GM12872 (cell line): ENCODE measurements at regions not wholly inside any gene's neighbourhood (a gene's known extent, or its start where the extent isn't known, plus 50 kb on each side); places are given as distances from the start of the nearest gene placed in this dataset.

Experiments
- TF ChIP-seq, protein P1 (sequence below): IDR thresholded peaks from 3 replicates; pipeline ENCODE4 v1.5.1; 2011; ENCODE audit warnings: low read depth, mild to moderate bottlenecking, low read length, moderate library complexity; ENCODE audit not compliant: insufficient read depth

DNA sequence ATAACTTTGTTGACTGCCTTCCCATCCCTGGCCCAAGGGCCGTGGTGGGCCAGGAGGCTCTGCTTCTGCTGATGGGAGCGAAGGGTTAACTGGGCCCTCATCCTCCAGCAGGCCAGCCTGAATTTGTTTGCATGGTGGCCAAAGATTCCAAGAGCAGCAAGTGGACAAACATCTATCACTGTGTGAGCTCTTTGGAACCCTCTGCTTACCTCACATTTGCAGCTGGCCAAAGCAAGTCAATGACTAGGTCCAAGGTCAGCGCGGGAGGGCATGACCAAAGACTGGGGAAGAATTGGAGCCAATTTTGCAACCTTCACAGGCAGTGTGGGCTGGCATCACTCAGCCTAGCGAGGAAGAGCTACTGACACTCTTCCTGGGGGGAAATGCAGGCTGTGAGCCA is 67.8 kb upstream of the ATP6AP2 start:
- TF ChIP-seq, protein P1, sequence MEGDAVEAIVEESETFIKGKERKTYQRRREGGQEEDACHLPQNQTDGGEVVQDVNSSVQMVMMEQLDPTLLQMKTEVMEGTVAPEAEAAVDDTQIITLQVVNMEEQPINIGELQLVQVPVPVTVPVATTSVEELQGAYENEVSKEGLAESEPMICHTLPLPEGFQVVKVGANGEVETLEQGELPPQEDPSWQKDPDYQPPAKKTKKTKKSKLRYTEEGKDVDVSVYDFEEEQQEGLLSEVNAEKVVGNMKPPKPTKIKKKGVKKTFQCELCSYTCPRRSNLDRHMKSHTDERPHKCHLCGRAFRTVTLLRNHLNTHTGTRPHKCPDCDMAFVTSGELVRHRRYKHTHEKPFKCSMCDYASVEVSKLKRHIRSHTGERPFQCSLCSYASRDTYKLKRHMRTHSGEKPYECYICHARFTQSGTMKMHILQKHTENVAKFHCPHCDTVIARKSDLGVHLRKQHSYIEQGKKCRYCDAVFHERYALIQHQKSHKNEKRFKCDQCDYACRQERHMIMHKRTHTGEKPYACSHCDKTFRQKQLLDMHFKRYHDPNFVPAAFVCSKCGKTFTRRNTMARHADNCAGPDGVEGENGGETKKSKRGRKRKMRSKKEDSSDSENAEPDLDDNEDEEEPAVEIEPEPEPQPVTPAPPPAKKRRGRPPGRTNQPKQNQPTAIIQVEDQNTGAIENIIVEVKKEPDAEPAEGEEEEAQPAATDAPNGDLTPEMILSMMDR: no peak

GRCh38 chrX:40511258-40511657 is 69.5 kb upstream of the ATP6AP2 start:
- TF ChIP-seq, protein P1: no peak

- TF ChIP-seq, protein P1: no peak
Measured at GRCh38 chrX:40508560-40508959, 72.2 kb upstream of the ATP6AP2 start.

GRCh38 chrX:40506201-40506985 is 74.4 kb upstream of the ATP6AP2 start:
- TF ChIP-seq, protein P1: no peak

DNA sequence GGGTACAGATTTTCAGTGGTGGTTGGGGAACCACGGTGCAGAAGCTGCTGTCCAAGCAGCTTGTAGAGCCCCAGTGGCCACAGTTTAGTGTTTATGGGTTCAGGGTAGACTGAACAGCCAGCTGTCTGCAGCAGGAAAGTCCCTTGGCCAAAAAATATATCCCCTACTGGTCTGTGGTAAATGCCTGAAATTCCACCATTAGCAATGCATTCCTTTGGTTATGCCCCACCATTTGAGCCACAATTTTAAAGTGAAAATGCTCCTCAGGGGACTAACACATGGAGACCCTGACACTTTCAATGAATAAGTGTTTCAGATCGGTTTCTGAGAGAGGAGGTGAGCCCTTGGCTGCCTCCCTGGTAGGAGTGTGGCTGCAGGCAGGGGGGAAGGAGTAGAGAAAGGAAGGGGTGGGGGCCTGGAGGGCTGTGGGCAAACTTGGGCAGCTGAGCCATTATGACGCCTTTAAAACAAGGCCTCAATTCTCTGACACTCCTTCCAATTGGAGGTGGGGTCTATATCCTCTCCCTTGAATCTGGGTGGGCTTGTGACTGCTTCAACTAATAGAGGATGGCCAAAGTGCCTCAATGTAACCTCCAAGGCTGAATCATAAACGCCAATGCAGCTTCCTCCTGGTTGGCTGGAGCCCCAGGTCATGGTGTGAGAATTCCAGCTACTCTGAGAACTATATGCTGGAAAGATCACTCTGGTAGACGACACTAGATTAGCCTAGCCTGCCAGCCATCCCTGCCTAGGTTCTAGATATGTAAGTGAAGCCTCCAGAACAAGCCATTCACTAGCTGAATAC is 75.8 kb upstream of the ATP6AP2 start:
- TF ChIP-seq, protein P1: no peak

DNA sequence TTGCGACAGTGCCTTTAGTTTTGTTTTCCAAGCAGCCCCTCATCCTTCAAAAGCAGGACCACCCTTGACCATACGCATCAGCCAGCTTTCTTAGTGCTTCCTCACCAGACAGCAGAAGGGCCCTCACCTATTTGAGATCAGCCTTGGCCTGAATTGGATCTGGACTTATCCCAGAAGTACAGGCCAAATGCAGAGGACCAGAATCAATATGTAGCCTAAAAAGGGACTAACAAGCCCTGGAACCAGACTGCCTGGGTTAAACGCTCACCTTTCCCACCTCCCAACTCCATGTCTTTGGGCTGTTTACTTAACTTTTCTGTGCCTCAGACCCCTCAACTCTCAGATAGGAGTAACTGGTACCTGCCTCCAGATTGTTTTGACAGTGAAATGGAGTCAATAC is 77.7 kb upstream of the ATP6AP2 start:
- TF ChIP-seq, protein P1: no peak

DNA sequence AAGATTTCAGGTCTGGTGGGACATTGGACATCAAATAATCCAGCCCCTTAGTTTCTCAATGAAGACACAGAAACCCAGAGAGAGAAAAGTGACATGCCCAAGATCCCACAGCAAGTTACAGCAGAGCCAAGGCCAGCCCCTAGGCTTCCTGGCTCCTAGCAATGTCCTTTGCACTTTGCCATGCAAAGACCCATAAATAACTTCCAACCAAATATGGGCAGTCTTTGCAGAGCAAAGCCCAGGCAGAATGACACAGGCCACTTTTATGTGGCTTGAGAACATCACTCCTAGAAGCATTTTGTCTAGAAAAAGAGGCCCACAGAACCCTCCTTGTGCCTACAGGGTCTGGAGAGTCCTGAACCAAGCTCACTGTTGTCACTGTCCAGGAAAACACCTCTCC is 78.1 kb upstream of the ATP6AP2 start:
- TF ChIP-seq, protein P1: no peak
